ENCODE measurements at regions not wholly inside any gene's neighbourhood (a gene's known extent, or its start where the extent isn't known, plus 50 kb on each side); places are given as distances from the start of the nearest gene placed in this dataset. TPM values are rescaled to one million over a fixed set of nuclear protein-coding genes. Genes with fewer than 3 reads are reported as not detected.
"Not testable (repeated sequence)": the region's sequence is repeated elsewhere in the genome, so short reads cannot be mapped to it uniquely, and the experiment has no call there.

DNA sequence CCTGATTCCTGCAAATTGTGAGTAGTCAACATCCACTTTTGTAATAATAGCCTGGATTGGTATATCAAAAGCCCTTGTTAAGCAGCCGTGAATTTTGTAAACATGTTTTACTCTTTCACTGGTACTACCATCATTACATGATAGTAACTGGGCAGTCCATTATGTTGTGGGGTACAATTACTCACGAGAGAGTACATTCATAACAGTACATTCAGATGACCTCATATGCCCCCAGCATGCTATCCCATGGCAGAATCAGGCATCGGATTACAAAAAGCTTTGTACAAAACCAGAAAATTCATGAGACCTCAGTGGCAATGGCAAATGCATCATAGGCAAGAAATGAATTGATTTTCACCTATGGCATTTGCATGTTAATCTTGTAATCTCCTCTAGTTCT lies 166.2 kb downstream of the EPM2A start (continued):
- no peak for TF ChIP-seq EZH2phosphoT487 (IDR thresholded peaks at IDR 0.05; ENCODE audit: unreplicated experiment)
- TF ChIP-seq, protein P1, sequence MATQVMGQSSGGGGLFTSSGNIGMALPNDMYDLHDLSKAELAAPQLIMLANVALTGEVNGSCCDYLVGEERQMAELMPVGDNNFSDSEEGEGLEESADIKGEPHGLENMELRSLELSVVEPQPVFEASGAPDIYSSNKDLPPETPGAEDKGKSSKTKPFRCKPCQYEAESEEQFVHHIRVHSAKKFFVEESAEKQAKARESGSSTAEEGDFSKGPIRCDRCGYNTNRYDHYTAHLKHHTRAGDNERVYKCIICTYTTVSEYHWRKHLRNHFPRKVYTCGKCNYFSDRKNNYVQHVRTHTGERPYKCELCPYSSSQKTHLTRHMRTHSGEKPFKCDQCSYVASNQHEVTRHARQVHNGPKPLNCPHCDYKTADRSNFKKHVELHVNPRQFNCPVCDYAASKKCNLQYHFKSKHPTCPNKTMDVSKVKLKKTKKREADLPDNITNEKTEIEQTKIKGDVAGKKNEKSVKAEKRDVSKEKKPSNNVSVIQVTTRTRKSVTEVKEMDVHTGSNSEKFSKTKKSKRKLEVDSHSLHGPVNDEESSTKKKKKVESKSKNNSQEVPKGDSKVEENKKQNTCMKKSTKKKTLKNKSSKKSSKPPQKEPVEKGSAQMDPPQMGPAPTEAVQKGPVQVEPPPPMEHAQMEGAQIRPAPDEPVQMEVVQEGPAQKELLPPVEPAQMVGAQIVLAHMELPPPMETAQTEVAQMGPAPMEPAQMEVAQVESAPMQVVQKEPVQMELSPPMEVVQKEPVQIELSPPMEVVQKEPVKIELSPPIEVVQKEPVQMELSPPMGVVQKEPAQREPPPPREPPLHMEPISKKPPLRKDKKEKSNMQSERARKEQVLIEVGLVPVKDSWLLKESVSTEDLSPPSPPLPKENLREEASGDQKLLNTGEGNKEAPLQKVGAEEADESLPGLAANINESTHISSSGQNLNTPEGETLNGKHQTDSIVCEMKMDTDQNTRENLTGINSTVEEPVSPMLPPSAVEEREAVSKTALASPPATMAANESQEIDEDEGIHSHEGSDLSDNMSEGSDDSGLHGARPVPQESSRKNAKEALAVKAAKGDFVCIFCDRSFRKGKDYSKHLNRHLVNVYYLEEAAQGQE (IDR thresholded peaks at IDR 0.05; ENCODE audit: unreplicated experiment), result no peak
- no peak for TF ChIP-seq CREB1 (CRISPR knock-in tag; IDR thresholded peaks at IDR 0.05; ENCODE audit: low read depth)

DNA sequence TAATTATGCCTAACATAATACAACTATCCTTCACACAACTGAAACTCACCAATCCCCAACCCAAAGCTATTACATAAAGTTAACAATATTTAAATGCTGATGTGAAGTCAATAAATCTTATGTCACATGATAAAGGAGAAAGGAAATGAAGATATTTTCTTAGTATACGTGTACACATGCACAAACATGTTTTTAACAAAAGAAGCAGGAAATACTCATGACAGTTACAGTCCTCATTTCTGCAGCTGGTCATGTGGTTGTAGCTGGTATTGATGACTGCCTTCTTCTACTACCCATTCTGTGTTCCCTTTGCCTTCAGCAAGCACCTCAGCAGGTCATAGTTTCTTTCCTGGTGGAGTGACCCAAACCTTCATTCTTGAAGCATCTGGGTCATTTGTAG lies 165.0 kb downstream of the EPM2A start:
- H3K4me3 ChIP-seq; H3K27ac Mint-ChIP-seq; H3K4me2 ChIP-seq; H3K9me2 ChIP-seq (ENCODE audit: insufficient read depth); H3K79me2 ChIP-seq (replicated peaks; ENCODE audit: insufficient read depth); ATAC-seq; H4K20me1 ChIP-seq (replicated peaks; ENCODE audit: insufficient read depth); H3K4me1 Mint-ChIP-seq; H3K27me3 ChIP-seq (ENCODE audit: insufficient read depth); H3K27me3 Mint-ChIP-seq (ENCODE audit: insufficient read depth, low read depth, poor library complexity); H3K4me3 Mint-ChIP-seq; DNase-seq (ENCODE audit: low spot score); H3K36me3 ChIP-seq (ENCODE audit: insufficient read depth); H3K27ac ChIP-seq (ENCODE audit: low read depth); H2AFZ ChIP-seq; H3K4me1 ChIP-seq (ENCODE audit: insufficient read depth); H3F3A ChIP-seq (replicated peaks; ENCODE audit: low read depth): not testable (repeated sequence)
- peaks cover 11% of the 10 kb centered on the region for H3K36me3 Mint-ChIP-seq (ENCODE audit: low read depth)
- H3K9me3 Mint-ChIP-seq, result peaks cover 13% of the 10 kb centered on the region

DNA sequence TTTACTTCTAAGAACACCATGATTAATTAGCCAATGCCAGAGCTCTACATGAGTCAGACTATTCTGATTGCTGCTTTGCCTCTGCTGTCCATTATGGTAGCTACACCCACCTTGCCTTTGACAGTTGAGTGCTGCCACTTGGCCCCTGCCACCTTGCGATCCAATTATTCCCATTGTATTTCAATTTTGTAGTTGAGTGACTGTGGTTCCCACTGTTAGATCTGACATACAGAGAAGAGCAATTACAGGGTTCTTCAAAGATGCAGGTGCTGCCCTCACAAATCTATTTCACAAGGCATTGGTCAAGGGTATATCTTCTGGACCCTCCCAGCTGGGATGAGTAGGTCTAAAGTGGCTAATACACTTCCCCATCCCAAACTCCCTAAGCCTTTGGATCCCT lies 161.1 kb downstream of the EPM2A start:
- not testable (repeated sequence) for H3K4me3 ChIP-seq; H3K4me3 Mint-ChIP-seq; H3K4me1 ChIP-seq (ENCODE audit: insufficient read depth); H3F3A ChIP-seq (replicated peaks; ENCODE audit: low read depth); H3K36me3 ChIP-seq (ENCODE audit: insufficient read depth); H2AFZ ChIP-seq; H4K20me1 ChIP-seq (replicated peaks; ENCODE audit: insufficient read depth); H3K79me2 ChIP-seq (replicated peaks; ENCODE audit: insufficient read depth); H3K4me1 Mint-ChIP-seq; H3K27me3 Mint-ChIP-seq (ENCODE audit: insufficient read depth, low read depth, poor library complexity); DNase-seq (ENCODE audit: low spot score); H3K9me2 ChIP-seq (ENCODE audit: insufficient read depth); H3K27ac ChIP-seq (ENCODE audit: low read depth); ATAC-seq; H3K4me2 ChIP-seq; H3K27me3 ChIP-seq (ENCODE audit: insufficient read depth); H3K27ac Mint-ChIP-seq
- H3K9me3 Mint-ChIP-seq, result peaks cover 40% of the 10 kb centered on the region
- H3K36me3 Mint-ChIP-seq (ENCODE audit: low read depth), result peaks cover 23% of the 10 kb centered on the region

Small RNA genes lying in the stretch of these regions (small RNA-seq; reads per million reads assigned to genes)
- gene RNU1-33P (ENCODE audit: low replicate concordance), result not detected

All from GM23338 (cell line).